ENCODE measurements at regions not wholly inside any gene's neighbourhood (a gene's known extent, or its start where the extent isn't known, plus 50 kb on each side); places are given as distances from the start of the nearest gene placed in this dataset.

DNA sequence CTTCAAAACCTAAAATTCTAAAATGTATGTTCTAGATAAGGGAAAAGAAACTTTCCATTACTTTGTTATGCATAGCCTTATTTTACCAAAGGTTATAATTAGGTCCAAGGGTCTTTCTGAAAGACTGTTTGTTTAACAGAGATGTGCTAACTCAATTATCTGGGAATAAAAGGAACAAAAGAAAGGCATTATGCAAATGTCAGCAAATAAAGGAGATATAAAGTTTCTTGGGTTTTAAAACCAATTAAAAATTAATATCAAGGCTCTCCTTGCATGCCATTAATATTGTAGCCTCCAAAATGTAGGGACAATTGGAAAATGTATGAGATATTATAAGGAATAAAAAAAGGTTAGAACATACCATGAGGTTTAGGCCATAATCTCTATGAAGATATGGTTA is 87.8 kb upstream of the DOCK10 start:
- no peak for TF ChIP-seq EZH2phosphoT487 (IDR thresholded peaks at IDR 0.05; ENCODE audit: borderline replicate concordance, low read depth, low read length)
- TF ChIP-seq, protein P1, sequence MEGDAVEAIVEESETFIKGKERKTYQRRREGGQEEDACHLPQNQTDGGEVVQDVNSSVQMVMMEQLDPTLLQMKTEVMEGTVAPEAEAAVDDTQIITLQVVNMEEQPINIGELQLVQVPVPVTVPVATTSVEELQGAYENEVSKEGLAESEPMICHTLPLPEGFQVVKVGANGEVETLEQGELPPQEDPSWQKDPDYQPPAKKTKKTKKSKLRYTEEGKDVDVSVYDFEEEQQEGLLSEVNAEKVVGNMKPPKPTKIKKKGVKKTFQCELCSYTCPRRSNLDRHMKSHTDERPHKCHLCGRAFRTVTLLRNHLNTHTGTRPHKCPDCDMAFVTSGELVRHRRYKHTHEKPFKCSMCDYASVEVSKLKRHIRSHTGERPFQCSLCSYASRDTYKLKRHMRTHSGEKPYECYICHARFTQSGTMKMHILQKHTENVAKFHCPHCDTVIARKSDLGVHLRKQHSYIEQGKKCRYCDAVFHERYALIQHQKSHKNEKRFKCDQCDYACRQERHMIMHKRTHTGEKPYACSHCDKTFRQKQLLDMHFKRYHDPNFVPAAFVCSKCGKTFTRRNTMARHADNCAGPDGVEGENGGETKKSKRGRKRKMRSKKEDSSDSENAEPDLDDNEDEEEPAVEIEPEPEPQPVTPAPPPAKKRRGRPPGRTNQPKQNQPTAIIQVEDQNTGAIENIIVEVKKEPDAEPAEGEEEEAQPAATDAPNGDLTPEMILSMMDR (conservative IDR thresholded peaks at IDR 0.05; ENCODE audit: low read length), result no peak

Measured in OCI-LY7 (cell line).